Activated CD4-positive, alpha-beta memory T cell treated with anti-CD3 and anti-CD28 coated beads, Interleukin-2, amount 10 ng/mL, durations not matched to agents 7 days and 5 days (primary cell): ENCODE measurements at regions not wholly inside any gene's neighbourhood (a gene's known extent, or its start where the extent isn't known, plus 50 kb on each side); places are given as distances from the start of the nearest gene placed in this dataset.
"Not testable (repeated sequence)": the region's sequence is repeated elsewhere in the genome, so short reads cannot be mapped to it uniquely, and the experiment has no call there.

Source experiments
- CTCF ChIA-PET: fragments of 350-600 bp; sonication (Branson Sonifier 250); formaldehyde crosslinking; loops from one replicate; lab custom pipeline; 2021; ENCODE audit warnings: antibody characterized with exemption, inconsistent platforms; lab: Charles Lee
- POLR2A ChIA-PET: fragments of 350-600 bp; sonication (Branson Sonifier 250); formaldehyde crosslinking; loops from one replicate; lab custom pipeline; 2021; ENCODE audit warnings: antibody characterized with exemption; lab: Charles Lee
- DNase-seq: peaks from one replicate; pipeline ENCODE4 v3.0.0-alpha.2; 2020
- H3K27ac Mint-ChIP-seq: one replicate; pipeline ENCODE4 v1.8.0; 2021; ENCODE audit warnings: mild to moderate bottlenecking, mixed read lengths
- H3K27me3 Mint-ChIP-seq: one replicate; pipeline ENCODE4 v1.8.0; 2021; ENCODE audit warnings: mixed read lengths
- H3K36me3 Mint-ChIP-seq: one replicate; pipeline ENCODE4 v1.8.0; 2021; ENCODE audit warnings: low read depth, mixed read lengths
- H3K4me1 Mint-ChIP-seq: one replicate; pipeline ENCODE4 v1.8.0; 2021; ENCODE audit warnings: mixed read lengths
- H3K4me3 Mint-ChIP-seq: one replicate; pipeline ENCODE4 v1.8.0; 2021; ENCODE audit warnings: mild to moderate bottlenecking, mixed read lengths
- H3K9me3 Mint-ChIP-seq: one replicate; pipeline ENCODE4 v1.8.0; 2021; ENCODE audit warnings: mixed read lengths

DNA sequence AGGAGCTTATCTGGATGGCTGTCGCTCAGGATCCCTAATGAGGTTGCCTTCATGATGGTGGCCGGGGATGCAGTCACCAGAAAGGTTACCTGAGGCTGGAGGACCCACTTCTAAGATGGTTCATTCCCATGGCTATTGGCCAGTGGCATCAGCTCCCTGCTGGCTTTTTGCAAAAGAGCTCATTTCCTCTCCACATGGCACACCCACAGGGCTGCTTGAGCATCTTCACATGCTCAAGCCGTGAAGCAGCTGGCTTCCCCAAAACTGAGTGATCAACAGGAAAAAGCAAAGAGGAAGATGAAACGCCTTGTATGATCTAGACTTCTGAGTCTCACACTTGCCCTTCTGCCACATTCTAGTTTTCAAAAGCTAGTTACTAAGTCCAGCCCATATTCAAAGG, 124.6 kb upstream of the CXADR start:
- H3K36me3 Mint-ChIP-seq = no peaks in the 10 kb centered on the region
- H3K4me3 Mint-ChIP-seq = no peak overlapping the region
- DNase-seq = no peak
- H3K27ac Mint-ChIP-seq = no peak overlapping the region
- H3K9me3 Mint-ChIP-seq = no peaks in the 10 kb centered on the region
- H3K4me1 Mint-ChIP-seq = no peaks in the 10 kb centered on the region
- ChIA-PET POLR2A (interaction anchor here (1.3 kb wide), 1 partner anchor 198 kb away, joined by 3 read pairs; no protein-coding TSS in a partner anchor), CTCF (interaction anchor here (0.9 to 4.8 kb wide), 6 partner anchors 34 to 197 kb away, joined by 3 to 62 read pairs (median 3); no protein-coding TSS in a partner anchor)
- H3K27me3 Mint-ChIP-seq = no peaks in the 10 kb centered on the region

DNA sequence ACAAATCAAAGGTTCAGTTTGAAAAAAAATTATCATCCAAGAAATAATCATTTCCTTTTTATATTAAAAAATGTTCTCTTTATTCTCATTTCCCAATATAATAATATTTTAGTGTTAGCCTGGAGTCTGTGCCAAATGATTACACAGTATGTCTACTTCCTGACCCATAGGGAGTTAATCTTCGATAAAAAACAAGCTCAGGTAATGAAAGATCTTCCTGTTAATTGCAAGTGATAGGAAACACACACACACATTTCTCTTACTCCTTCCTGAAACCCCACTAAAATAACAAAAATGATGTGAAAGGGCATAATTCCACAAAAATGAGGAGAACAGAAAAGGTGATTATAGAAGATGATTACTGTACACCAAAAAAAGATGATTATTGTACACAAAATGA, 123.5 kb upstream of the CXADR start:
- no peaks in the 10 kb centered on the region for H3K27me3 Mint-ChIP-seq
- ChIA-PET POLR2A (no interaction called here), CTCF (interaction anchor here (1.2 to 4.8 kb wide), 3 partner anchors 176 to 196 kb away, joined by 3 to 62 read pairs (median 3); no protein-coding TSS in a partner anchor)
- no peaks in the 10 kb centered on the region for H3K36me3 Mint-ChIP-seq
- no peak overlapping the region for H3K27ac Mint-ChIP-seq
- no peaks in the 10 kb centered on the region for H3K9me3 Mint-ChIP-seq
- H3K4me1 Mint-ChIP-seq = no peaks in the 10 kb centered on the region
- no peak for DNase-seq
- H3K4me3 Mint-ChIP-seq = no peak overlapping the region

- H3K9me3 Mint-ChIP-seq = no peaks in the 10 kb centered on the region
- ChIA-PET POLR2A (no interaction called here), CTCF (no interaction called here)
- H3K27me3 Mint-ChIP-seq = no peaks in the 10 kb centered on the region
- no peak overlapping the region for H3K27ac Mint-ChIP-seq
- DNase-seq = no peak
- H3K36me3 Mint-ChIP-seq = no peaks in the 10 kb centered on the region
- no peaks in the 10 kb centered on the region for H3K4me1 Mint-ChIP-seq
- no peak overlapping the region for H3K4me3 Mint-ChIP-seq
These were observed 122.3 kb upstream of the CXADR start for GRCh38 chr21:17390569-17390968.

- Mint-ChIP-seq H3K9me3 (no peaks in the 10 kb centered on the region), H3K36me3 (no peaks in the 10 kb centered on the region), H3K27ac (no peak overlapping the region), H3K4me1 (no peaks in the 10 kb centered on the region), H3K4me3 (no peak overlapping the region), H3K27me3 (no peaks in the 10 kb centered on the region)
- POLR2A ChIA-PET = no interaction called here
- CTCF ChIA-PET = no interaction called here
- DNase-seq = no peak
These were observed 121.0 kb upstream of the CXADR start for GRCh38 chr21:17391811-17392340.

DNA sequence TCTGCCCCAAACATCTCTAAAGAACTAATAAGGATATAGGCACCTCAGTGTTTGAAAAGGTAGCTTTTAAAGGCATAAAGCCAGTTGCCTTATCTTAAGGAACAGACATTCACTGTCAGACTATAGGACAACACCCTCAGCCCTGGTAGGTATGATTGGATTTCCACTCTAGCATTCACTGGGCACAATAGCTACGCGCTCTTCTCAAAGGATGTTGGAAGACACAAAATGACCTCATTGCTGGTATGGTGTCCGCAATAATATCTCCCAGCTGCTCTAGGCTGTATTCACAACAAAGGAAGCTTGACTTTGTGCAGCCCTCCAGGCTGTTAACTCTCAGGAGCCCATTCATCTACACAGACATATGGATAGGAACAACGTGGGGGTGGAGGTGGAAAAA, 119.4 kb upstream of the CXADR start:
- DNase-seq = no peak
- H3K27ac Mint-ChIP-seq = no peak overlapping the region
- H3K36me3 Mint-ChIP-seq = no peaks in the 10 kb centered on the region
- ChIA-PET CTCF (no interaction called here), POLR2A (no interaction called here)
- H3K27me3 Mint-ChIP-seq = no peaks in the 10 kb centered on the region
- H3K4me1 Mint-ChIP-seq = no peaks in the 10 kb centered on the region
- no peak overlapping the region for H3K4me3 Mint-ChIP-seq
- no peaks in the 10 kb centered on the region for H3K9me3 Mint-ChIP-seq

GRCh38 chr21:17396948-17397347, 115.9 kb upstream of the CXADR start:
- no peaks in the 10 kb centered on the region for H3K27me3 Mint-ChIP-seq
- H3K36me3 Mint-ChIP-seq = no peaks in the 10 kb centered on the region
- ChIA-PET POLR2A (no interaction called here), CTCF (no interaction called here)
- no peak for DNase-seq
- no peak overlapping the region for H3K4me3 Mint-ChIP-seq
- H3K9me3 Mint-ChIP-seq = no peaks in the 10 kb centered on the region
- H3K4me1 Mint-ChIP-seq = no peaks in the 10 kb centered on the region
- no peak overlapping the region for H3K27ac Mint-ChIP-seq

DNA sequence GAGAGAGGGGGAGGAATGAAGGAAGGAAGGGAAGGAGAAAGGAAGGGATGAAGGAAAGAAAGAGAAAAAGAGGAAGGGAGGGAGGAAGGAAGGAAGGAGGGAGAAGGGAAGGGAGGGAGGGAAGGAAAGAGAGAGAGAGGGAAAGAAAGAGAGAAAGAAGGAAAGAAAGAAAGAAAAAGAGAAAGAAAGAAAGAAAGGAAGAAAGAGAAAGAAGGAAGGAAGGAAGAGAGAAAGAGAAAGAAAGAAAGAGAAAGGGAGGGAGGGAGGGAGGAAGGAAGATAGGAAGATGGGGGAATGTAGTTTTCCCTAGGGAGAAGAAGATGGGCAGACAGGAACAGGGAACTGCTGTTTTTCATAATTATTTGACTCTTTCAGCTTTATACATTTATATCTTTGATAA, 115.1 kb upstream of the CXADR start:
- POLR2A ChIA-PET = no interaction called here
- H3K27ac Mint-ChIP-seq = no peak overlapping the region

GRCh38 chr21:17398954-17399353, 113.9 kb upstream of the CXADR start:
- H3K27me3 Mint-ChIP-seq, CTCF ChIA-PET, H3K4me3 Mint-ChIP-seq, H3K27ac Mint-ChIP-seq, H3K9me3 Mint-ChIP-seq, H3K4me1 Mint-ChIP-seq, POLR2A ChIA-PET, DNase-seq, H3K36me3 Mint-ChIP-seq: not testable (repeated sequence)

More for the DNA sequence above, 115.1 kb upstream of the CXADR start:
- CTCF ChIA-PET = no interaction called here
- no peak for DNase-seq
- Mint-ChIP-seq H3K27me3 (no peaks in the 10 kb centered on the region), H3K9me3 (no peaks in the 10 kb centered on the region), H3K4me1 (no peaks in the 10 kb centered on the region), H3K36me3 (no peaks in the 10 kb centered on the region), H3K4me3 (no peak overlapping the region)

DNA sequence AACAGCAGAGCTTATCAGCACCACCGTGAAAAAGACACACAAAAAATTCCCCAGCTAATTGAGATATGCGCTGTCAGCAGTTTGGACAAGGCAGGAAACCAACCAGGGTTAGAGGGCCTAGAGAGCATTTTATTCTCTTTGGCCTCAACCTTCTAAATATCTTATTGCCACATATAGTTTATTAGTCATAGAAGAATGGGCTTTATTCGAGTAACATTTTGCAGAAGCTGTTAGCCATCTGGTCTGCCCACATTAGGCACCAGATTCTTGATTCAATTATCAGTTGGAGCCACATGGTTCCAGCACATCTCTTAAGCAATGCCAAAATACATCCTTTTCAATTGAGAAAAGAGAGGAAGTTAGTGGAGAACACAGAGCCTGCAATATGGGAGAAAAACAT, 109.9 kb upstream of the CXADR start:
- Mint-ChIP-seq H3K4me3 (no peak overlapping the region), H3K4me1 (no peaks in the 10 kb centered on the region), H3K36me3 (no peaks in the 10 kb centered on the region), H3K27ac (no peak overlapping the region), H3K27me3 (no peaks in the 10 kb centered on the region), H3K9me3 (no peaks in the 10 kb centered on the region)
- ChIA-PET POLR2A (no interaction called here), CTCF (no interaction called here)
- no peak for DNase-seq

GRCh38 chr21:17406202-17406601, 106.6 kb upstream of the CXADR start:
- H3K36me3 Mint-ChIP-seq = no peaks in the 10 kb centered on the region
- H3K4me3 Mint-ChIP-seq = no peak overlapping the region
- no peaks in the 10 kb centered on the region for H3K27me3 Mint-ChIP-seq
- H3K4me1 Mint-ChIP-seq = no peaks in the 10 kb centered on the region
- no peaks in the 10 kb centered on the region for H3K9me3 Mint-ChIP-seq
- CTCF ChIA-PET = no interaction called here
- no peak for DNase-seq
- POLR2A ChIA-PET = no interaction called here
- no peak overlapping the region for H3K27ac Mint-ChIP-seq

DNA sequence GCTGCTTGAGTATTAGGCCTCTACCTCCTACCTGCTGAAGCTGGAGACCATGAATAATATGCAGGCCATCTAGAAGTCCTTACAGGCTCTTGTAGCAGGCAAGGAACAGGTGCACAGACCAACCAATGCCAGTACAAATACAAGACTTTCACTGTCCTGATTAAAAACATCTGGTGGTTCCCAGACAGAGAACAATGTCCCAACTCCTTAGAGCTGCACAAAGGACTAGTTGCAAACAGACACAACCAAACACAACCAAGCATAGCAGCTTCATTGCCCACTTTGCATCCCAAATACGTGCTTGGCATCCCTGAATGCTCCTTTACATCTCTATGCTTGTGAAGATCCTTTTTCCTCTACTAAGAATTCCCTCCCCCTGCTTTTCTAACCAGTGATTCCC, 98.1 kb upstream of the CXADR start:
- POLR2A ChIA-PET = no interaction called here
- no peaks in the 10 kb centered on the region for H3K36me3 Mint-ChIP-seq
- CTCF ChIA-PET = no interaction called here
- H3K4me1 Mint-ChIP-seq = peaks cover 3% of the 10 kb centered on the region
- no peak for DNase-seq
- H3K27ac Mint-ChIP-seq = no peak overlapping the region
- H3K9me3 Mint-ChIP-seq = no peaks in the 10 kb centered on the region
- no peaks in the 10 kb centered on the region for H3K27me3 Mint-ChIP-seq
- no peak overlapping the region for H3K4me3 Mint-ChIP-seq

- Mint-ChIP-seq H3K36me3 (no peaks in the 10 kb centered on the region), H3K4me1 (peaks cover 3% of the 10 kb centered on the region), H3K27ac (no peak overlapping the region), H3K27me3 (no peaks in the 10 kb centered on the region), H3K4me3 (no peak overlapping the region), H3K9me3 (no peaks in the 10 kb centered on the region)
- ChIA-PET POLR2A (no interaction called here), CTCF (no interaction called here)
- no peak for DNase-seq
These were observed 96.7 kb upstream of the CXADR start for GRCh38 chr21:17416139-17416538.

DNA sequence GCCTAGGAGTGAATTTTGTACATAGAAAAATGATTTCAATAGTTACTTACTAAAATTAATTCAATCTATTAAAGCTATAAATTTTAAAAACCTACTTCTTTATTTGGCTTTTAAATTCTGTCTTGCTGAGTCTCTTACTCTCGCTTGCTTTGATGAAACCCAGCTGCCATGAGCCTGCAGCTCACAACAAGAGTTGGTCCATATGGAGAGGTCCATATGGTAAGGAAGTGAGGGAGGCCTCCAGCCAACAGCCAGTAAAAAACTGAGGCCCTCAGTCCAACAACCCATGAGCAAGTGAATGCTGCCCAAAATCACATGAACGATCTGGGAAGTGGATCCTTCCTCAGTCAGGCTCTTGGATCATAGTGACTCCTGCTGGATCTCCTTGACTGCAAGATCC, 89.9 kb upstream of the CXADR start:
- Mint-ChIP-seq H3K36me3 (no peaks in the 10 kb centered on the region), H3K9me3 (no peaks in the 10 kb centered on the region), H3K27ac (no peak overlapping the region), H3K4me3 (no peak overlapping the region), H3K27me3 (no peaks in the 10 kb centered on the region), H3K4me1 (peaks cover 3% of the 10 kb centered on the region)
- ChIA-PET POLR2A (no interaction called here), CTCF (interaction anchor here (1.5 kb wide), 1 partner anchor 35 kb away, joined by 3 read pairs; no protein-coding TSS in a partner anchor)
- no peak for DNase-seq

- no peak overlapping the region for H3K4me3 Mint-ChIP-seq
- no peaks in the 10 kb centered on the region for H3K9me3 Mint-ChIP-seq
- no peak overlapping the region for H3K27ac Mint-ChIP-seq
- ChIA-PET CTCF (no interaction called here), POLR2A (no interaction called here)
- no peaks in the 10 kb centered on the region for H3K36me3 Mint-ChIP-seq
- H3K4me1 Mint-ChIP-seq = no peaks in the 10 kb centered on the region
- DNase-seq = no peak
- H3K27me3 Mint-ChIP-seq = no peaks in the 10 kb centered on the region
These were observed 85.7 kb upstream of the CXADR start for GRCh38 chr21:17427157-17427556.
